ENCODE measurements at regions not wholly inside any gene's neighbourhood (a gene's known extent, or its start where the extent isn't known, plus 50 kb on each side); places are given as distances from the start of the nearest gene placed in this dataset.
"Not testable (repeated sequence)": the region's sequence is repeated elsewhere in the genome, so short reads cannot be mapped to it uniquely, and the experiment has no call there.

GRCh38 chr12:25710128-25710527 lies 157.0 kb upstream of the LMNTD1 start:
- Histone ChIP-seq H3K36me3 (replicated peaks; ENCODE audit: insufficient read depth, low read length) (no peaks in the 10 kb centered on the region), H3K4me1 (ENCODE audit: low read length) (peaks cover 26% of the 10 kb centered on the region), H3K27me3 (replicated peaks; ENCODE audit: insufficient read depth, low read length) (no peaks in the 10 kb centered on the region), H2AFZ (ENCODE audit: low read length) (no peak overlapping the region), H3K9me2 (replicated peaks; ENCODE audit: insufficient read depth, low read length) (no peaks in the 10 kb centered on the region), H3K4me3 (ENCODE audit: low read length) (no peak overlapping the region), H4K20me1 (ENCODE audit: insufficient read depth, low read length) (no peaks in the 10 kb centered on the region), H3K4me2 (ENCODE audit: low read depth, low read length) (no peak overlapping the region), H3K79me2 (ENCODE audit: low read length) (no peaks in the 10 kb centered on the region), H3K9ac (ENCODE audit: low read length) (no peak overlapping the region), H3K27ac (ENCODE audit: low read length) (no peak overlapping the region), H3K9me3 (replicated peaks; ENCODE audit: insufficient read depth, low read length) (no peaks in the 10 kb centered on the region), H3F3A (ENCODE audit: insufficient read depth, low read length) (peaks cover 18% of the 10 kb centered on the region)
- no peak for DNase-seq
- TF ChIP-seq EZH2 (optimal IDR thresholded peaks at IDR 0.05; ENCODE audit: low read depth, low read length) (no peak), EZH2phosphoT487 (IDR thresholded peaks at IDR 0.05; ENCODE audit: low read length) (no peak)
- TF ChIP-seq, protein P1, sequence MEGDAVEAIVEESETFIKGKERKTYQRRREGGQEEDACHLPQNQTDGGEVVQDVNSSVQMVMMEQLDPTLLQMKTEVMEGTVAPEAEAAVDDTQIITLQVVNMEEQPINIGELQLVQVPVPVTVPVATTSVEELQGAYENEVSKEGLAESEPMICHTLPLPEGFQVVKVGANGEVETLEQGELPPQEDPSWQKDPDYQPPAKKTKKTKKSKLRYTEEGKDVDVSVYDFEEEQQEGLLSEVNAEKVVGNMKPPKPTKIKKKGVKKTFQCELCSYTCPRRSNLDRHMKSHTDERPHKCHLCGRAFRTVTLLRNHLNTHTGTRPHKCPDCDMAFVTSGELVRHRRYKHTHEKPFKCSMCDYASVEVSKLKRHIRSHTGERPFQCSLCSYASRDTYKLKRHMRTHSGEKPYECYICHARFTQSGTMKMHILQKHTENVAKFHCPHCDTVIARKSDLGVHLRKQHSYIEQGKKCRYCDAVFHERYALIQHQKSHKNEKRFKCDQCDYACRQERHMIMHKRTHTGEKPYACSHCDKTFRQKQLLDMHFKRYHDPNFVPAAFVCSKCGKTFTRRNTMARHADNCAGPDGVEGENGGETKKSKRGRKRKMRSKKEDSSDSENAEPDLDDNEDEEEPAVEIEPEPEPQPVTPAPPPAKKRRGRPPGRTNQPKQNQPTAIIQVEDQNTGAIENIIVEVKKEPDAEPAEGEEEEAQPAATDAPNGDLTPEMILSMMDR (IDR thresholded peaks at IDR 0.05; ENCODE audit: low read length): no peak

- not testable (repeated sequence) for H3K27ac ChIP-seq (ENCODE audit: low read length); H3K27me3 ChIP-seq (replicated peaks; ENCODE audit: insufficient read depth, low read length); H3K9ac ChIP-seq (ENCODE audit: low read length); H3K9me2 ChIP-seq (replicated peaks; ENCODE audit: insufficient read depth, low read length); DNase-seq; H3K4me2 ChIP-seq (ENCODE audit: low read depth, low read length); H3K4me3 ChIP-seq (ENCODE audit: low read length); H2AFZ ChIP-seq (ENCODE audit: low read length); H4K20me1 ChIP-seq (ENCODE audit: insufficient read depth, low read length); H3K79me2 ChIP-seq (ENCODE audit: low read length); H3K9me3 ChIP-seq (replicated peaks; ENCODE audit: insufficient read depth, low read length); H3K36me3 ChIP-seq (replicated peaks; ENCODE audit: insufficient read depth, low read length)
- Histone ChIP-seq H3F3A (ENCODE audit: insufficient read depth, low read length) (peaks cover 18% of the 10 kb centered on the region), H3K4me1 (ENCODE audit: low read length) (peaks cover 20% of the 10 kb centered on the region)
Measured at GRCh38 chr12:25710938-25711605, 158.0 kb upstream of the LMNTD1 start.

DNA sequence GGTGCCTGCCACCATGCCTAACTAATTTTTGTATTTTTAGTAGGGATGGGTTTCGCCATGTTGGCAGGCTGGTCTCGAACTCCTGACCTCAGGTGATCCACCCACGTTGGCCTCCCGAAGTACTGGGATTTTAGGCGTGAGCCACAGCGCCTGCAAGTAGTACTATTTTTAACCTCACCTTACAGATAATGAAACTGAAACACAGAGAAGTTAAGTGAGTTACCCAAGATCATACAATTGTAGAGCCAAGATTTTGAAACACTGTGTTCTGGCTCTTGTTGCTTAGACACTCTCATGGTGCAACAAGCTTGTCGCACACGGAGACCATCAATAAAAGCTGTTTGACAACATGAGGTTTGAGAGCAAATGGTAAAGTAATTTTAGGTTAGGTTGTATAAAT lies 159.1 kb upstream of the LMNTD1 start:
- H3K9me3 ChIP-seq (replicated peaks; ENCODE audit: insufficient read depth, low read length): no peaks in the 10 kb centered on the region
- peaks cover 18% of the 10 kb centered on the region for H3F3A ChIP-seq (ENCODE audit: insufficient read depth, low read length)
- TF ChIP-seq EZH2phosphoT487 (IDR thresholded peaks at IDR 0.05; ENCODE audit: low read length) (no peak), EZH2 (optimal IDR thresholded peaks at IDR 0.05; ENCODE audit: low read depth, low read length) (no peak)
- TF ChIP-seq, protein P1 (IDR thresholded peaks at IDR 0.05; ENCODE audit: low read length): no peak
- no peaks in the 10 kb centered on the region for H3K27me3 ChIP-seq (replicated peaks; ENCODE audit: insufficient read depth, low read length)
- DNase-seq: peak; percentile 86
- no peaks in the 10 kb centered on the region for H3K36me3 ChIP-seq (replicated peaks; ENCODE audit: insufficient read depth, low read length)
- H3K4me2 ChIP-seq (ENCODE audit: low read depth, low read length): peak overlapping the region; percentile 71
- no peak overlapping the region for H2AFZ ChIP-seq (ENCODE audit: low read length)
- peaks cover 20% of the 10 kb centered on the region for H3K4me1 ChIP-seq (ENCODE audit: low read length)
- H3K9me2 ChIP-seq (replicated peaks; ENCODE audit: insufficient read depth, low read length): no peaks in the 10 kb centered on the region
- no peaks in the 10 kb centered on the region for H3K79me2 ChIP-seq (ENCODE audit: low read length)
- H3K9ac ChIP-seq (ENCODE audit: low read length): no peak overlapping the region
- H4K20me1 ChIP-seq (ENCODE audit: insufficient read depth, low read length): no peaks in the 10 kb centered on the region
- peak overlapping the region; percentile 76; the same call in 1 of the 2 replicates for H3K27ac ChIP-seq (ENCODE audit: low read length)
- H3K4me3 ChIP-seq (ENCODE audit: low read length): peak overlapping the region; percentile 43

DNA sequence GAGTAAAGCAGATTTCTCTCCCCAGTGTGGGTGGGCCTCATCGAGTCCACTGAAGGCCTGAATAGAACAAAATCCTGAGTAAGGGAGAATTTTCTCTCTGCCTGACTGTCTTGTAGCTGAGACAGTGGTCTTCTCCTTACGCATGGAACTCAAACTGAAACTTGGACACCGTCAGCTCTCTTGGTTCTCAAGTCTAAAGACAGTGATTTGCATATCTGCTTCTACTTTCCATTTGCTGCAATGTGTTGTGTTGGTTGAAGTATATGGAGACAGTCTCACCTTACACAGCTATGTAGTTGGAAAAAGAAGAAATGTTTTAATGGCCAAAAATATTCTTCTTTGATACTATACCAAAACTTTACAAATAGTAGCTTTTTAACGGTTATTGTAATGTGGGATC lies 160.2 kb upstream of the LMNTD1 start:
- no peaks in the 10 kb centered on the region for H3K9me2 ChIP-seq (replicated peaks; ENCODE audit: insufficient read depth, low read length)
- DNase-seq: peak; percentile 90
- no peaks in the 10 kb centered on the region for H3K9me3 ChIP-seq (replicated peaks; ENCODE audit: insufficient read depth, low read length)
- H3K9ac ChIP-seq (ENCODE audit: low read length): peak overlapping the region; percentile 16; the same call in 1 of the 2 replicates
- H3K4me1 ChIP-seq (ENCODE audit: low read length): peaks cover 20% of the 10 kb centered on the region
- H3K4me2 ChIP-seq (ENCODE audit: low read depth, low read length): peak overlapping the region; percentile 71
- no peaks in the 10 kb centered on the region for H3K36me3 ChIP-seq (replicated peaks; ENCODE audit: insufficient read depth, low read length)
- no peaks in the 10 kb centered on the region for H3K27me3 ChIP-seq (replicated peaks; ENCODE audit: insufficient read depth, low read length)
- H4K20me1 ChIP-seq (ENCODE audit: insufficient read depth, low read length): no peaks in the 10 kb centered on the region
- no peaks in the 10 kb centered on the region for H3K79me2 ChIP-seq (ENCODE audit: low read length)
- peaks cover 18% of the 10 kb centered on the region for H3F3A ChIP-seq (ENCODE audit: insufficient read depth, low read length)
- H3K4me3 ChIP-seq (ENCODE audit: low read length): peak overlapping the region; percentile 43
- peak overlapping the region; percentile 76 for H3K27ac ChIP-seq (ENCODE audit: low read length)
- H2AFZ ChIP-seq (ENCODE audit: low read length): peak overlapping the region; percentile 13
- TF ChIP-seq EZH2 (optimal IDR thresholded peaks at IDR 0.05; ENCODE audit: low read depth, low read length) (no peak), EZH2phosphoT487 (IDR thresholded peaks at IDR 0.05; ENCODE audit: low read length) (no peak)
- TF ChIP-seq, protein P1 (IDR thresholded peaks at IDR 0.05; ENCODE audit: low read length): no peak

Data from MM.1S (cell line).